Caco-2 (cell line): ENCODE measurements at regions not wholly inside any gene's neighbourhood (a gene's known extent, or its start where the extent isn't known, plus 50 kb on each side); places are given as distances from the start of the nearest gene placed in this dataset.

Source experiments
- BruUV-seq: library from RNA; stranded (reverse); fragments of 400-500 nt; replicated peaks from 2 replicates; lab custom pipeline; 2021; lab: Mats Ljungman, UMichigan
- CTCF ChIA-PET: fragments of 300-600 bp; sonication (Branson Sonifier 250); formaldehyde crosslinking; loops from one replicate; lab custom pipeline; 2022; ENCODE audit warnings: antibody characterized with exemption; lab: Charles Lee
- POLR2A ChIA-PET: fragments of 300-600 bp; sonication (Branson Sonifier 250); formaldehyde crosslinking; loops from one replicate; lab custom pipeline; 2022; ENCODE audit warnings: antibody characterized with exemption; lab: Charles Lee
- DNase-seq, 2 experiments: peaks; one replicate each; pipeline versions ENCODE4 v3.0.0 to v3.0.0-alpha.2; 2020 to 2022
- H3K27me3 ChIP-seq: replicated peaks from 2 replicates; pipeline ENCODE4 v1.6.0; 2011; ENCODE audit warnings: low read length; ENCODE audit not compliant: control insufficient read depth, insufficient read depth
- H3K36me3 ChIP-seq: 2 replicates; pipeline ENCODE4 v1.5.1; 2011; ENCODE audit warnings: low read length; ENCODE audit not compliant: control insufficient read depth, insufficient read depth
- H3K4me1 ChIP-seq: fragments of 250-450 bp; sonication (Bioruptor Pico); 2 replicates; pipeline ENCODE4 v1.5.1; 2020; ENCODE audit warnings: mild to moderate bottlenecking
- H3K4me3 ChIP-seq: 2 replicates; pipeline ENCODE4 v1.5.1; 2011; ENCODE audit warnings: low read depth, mild to moderate bottlenecking, control low read depth, low read length
- H3K9me3 ChIP-seq: fragments of 250-450 bp; sonication (Bioruptor Pico); 2 replicates; pipeline ENCODE4 v1.5.1; 2020; ENCODE audit warnings: mild to moderate bottlenecking, moderate library complexity
- H3K27ac Mint-ChIP-seq: one replicate; pipeline ENCODE4 v1.8.0; 2022; ENCODE audit warnings: mixed read lengths; ENCODE audit not compliant: unreplicated experiment
- H3K27me3 Mint-ChIP-seq: one replicate; pipeline ENCODE4 v1.8.0; 2022; ENCODE audit warnings: mixed read lengths; ENCODE audit not compliant: insufficient read depth, unreplicated experiment
- H3K36me3 Mint-ChIP-seq: one replicate; pipeline ENCODE4 v1.8.0; 2022; ENCODE audit warnings: mild to moderate bottlenecking, mixed read lengths; ENCODE audit not compliant: insufficient read depth, unreplicated experiment
- H3K4me1 Mint-ChIP-seq: one replicate; pipeline ENCODE4 v1.8.0; 2022; ENCODE audit warnings: low read depth, mixed read lengths; ENCODE audit not compliant: unreplicated experiment
- H3K4me3 Mint-ChIP-seq: one replicate; pipeline ENCODE4 v1.8.0; 2022; ENCODE audit warnings: mild to moderate bottlenecking, moderate library complexity, mixed read lengths; ENCODE audit not compliant: unreplicated experiment
- H3K9me3 Mint-ChIP-seq: one replicate; pipeline ENCODE4 v1.8.0; 2022; ENCODE audit warnings: mixed read lengths; ENCODE audit not compliant: unreplicated experiment
- intact Hi-C: fragments of 100-400 bp; cut with micrococcal nuclease; formaldehyde crosslinking; loops from one replicate; pipeline ENCODE4 v1.10.0; 2022; ENCODE audit not compliant: unreplicated experiment
- TF ChIP-seq, protein P1 (sequence below), 2 experiments: fragments of 200-600 bp in 1 of 2; IDR thresholded peaks; 1 replicate in 1 of 2; 2 replicates in 1 of 2; pipeline versions ENCODE4 v1.5.1 to v1.8.0; 2011 to 2022; ENCODE audit warnings: antibody characterized with exemption in 1 of 2, control low read depth in 1 of 2, inconsistent platforms in 1 of 2, low read depth in 1 of 2, low read length in 1 of 2, mild to moderate bottlenecking in 1 of 2, moderate library complexity in 1 of 2; ENCODE audit not compliant: insufficient read depth in 1 of 2, severe bottlenecking in 1 of 2, unreplicated experiment in 1 of 2

DNA sequence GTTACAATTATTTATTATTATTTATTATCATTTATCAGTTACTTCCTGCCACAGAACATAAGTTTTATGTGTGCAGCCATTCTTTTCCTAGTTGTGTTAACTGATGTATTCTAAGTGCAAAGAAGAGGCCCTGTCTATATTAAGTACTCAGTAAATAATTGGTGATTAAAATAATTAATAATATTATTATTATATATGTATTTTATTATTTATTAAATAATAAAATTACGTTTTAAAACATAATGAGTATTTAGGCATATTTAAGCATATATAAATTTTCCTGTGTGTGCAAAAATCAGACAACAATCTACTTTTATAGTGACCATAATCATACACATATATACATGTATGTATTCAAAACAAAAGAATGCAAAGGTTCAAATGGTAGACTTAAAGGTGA is 1871.6 kb upstream of the IGFBP7 start:
- no TSS peak for BruUV-seq
- ChIA-PET POLR2A (no interaction called here), CTCF (no interaction called here)
- no peaks in the 10 kb centered on the region for H3K4me1 ChIP-seq
- no peaks in the 10 kb centered on the region for H3K9me3 Mint-ChIP-seq
- no peak for DNase-seq
- TF ChIP-seq, protein P1, sequence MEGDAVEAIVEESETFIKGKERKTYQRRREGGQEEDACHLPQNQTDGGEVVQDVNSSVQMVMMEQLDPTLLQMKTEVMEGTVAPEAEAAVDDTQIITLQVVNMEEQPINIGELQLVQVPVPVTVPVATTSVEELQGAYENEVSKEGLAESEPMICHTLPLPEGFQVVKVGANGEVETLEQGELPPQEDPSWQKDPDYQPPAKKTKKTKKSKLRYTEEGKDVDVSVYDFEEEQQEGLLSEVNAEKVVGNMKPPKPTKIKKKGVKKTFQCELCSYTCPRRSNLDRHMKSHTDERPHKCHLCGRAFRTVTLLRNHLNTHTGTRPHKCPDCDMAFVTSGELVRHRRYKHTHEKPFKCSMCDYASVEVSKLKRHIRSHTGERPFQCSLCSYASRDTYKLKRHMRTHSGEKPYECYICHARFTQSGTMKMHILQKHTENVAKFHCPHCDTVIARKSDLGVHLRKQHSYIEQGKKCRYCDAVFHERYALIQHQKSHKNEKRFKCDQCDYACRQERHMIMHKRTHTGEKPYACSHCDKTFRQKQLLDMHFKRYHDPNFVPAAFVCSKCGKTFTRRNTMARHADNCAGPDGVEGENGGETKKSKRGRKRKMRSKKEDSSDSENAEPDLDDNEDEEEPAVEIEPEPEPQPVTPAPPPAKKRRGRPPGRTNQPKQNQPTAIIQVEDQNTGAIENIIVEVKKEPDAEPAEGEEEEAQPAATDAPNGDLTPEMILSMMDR (IDR thresholded peaks at IDR 0.05; ENCODE audit: insufficient read depth in 1 of 2, low read depth in 1 of 2, low read length in 1 of 2, severe bottlenecking in 1 of 2, unreplicated experiment in 1 of 2): no peak
- H3K36me3 ChIP-seq: no peaks in the 10 kb centered on the region
- no peak overlapping the region for H3K27ac Mint-ChIP-seq
- no peak overlapping the region for H3K4me3 Mint-ChIP-seq
- no peaks in the 10 kb centered on the region for H3K27me3 Mint-ChIP-seq
- H3K27me3 ChIP-seq: no peaks in the 10 kb centered on the region
- no peaks in the 10 kb centered on the region for H3K9me3 ChIP-seq
- no peaks in the 10 kb centered on the region for H3K4me1 Mint-ChIP-seq
- H3K36me3 Mint-ChIP-seq: no peaks in the 10 kb centered on the region
- intact Hi-C loops: no loop called here
- no peak overlapping the region for H3K4me3 ChIP-seq

DNA sequence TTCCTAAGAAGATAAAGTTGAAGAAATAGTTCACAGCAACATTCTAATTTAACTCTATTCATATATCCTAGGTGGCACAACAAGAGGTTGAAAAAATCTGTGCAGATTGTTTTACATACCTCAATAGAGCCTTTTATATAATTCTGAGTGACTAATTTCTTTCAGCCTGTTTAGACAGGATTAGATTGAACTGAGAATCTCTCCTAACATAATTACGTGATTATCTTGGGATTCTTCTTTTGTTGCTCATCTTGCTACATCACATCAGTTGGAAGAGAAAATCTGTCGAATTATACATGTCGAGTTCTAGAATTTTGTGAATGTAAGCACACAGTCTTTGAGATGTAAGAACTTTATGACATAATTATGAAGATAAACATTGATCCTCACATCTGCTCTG is 1873.7 kb upstream of the IGFBP7 start:
- no peaks in the 10 kb centered on the region for H3K4me1 ChIP-seq
- no peak for DNase-seq
- H3K27me3 ChIP-seq: no peaks in the 10 kb centered on the region
- intact Hi-C loops: no loop called here
- Mint-ChIP-seq H3K4me1 (no peaks in the 10 kb centered on the region), H3K36me3 (no peaks in the 10 kb centered on the region), H3K4me3 (no peak overlapping the region), H3K9me3 (no peaks in the 10 kb centered on the region), H3K27me3 (no peaks in the 10 kb centered on the region), H3K27ac (no peak overlapping the region)
- no peaks in the 10 kb centered on the region for H3K36me3 ChIP-seq
- ChIA-PET POLR2A (no interaction called here), CTCF (no interaction called here)
- H3K4me3 ChIP-seq: no peak overlapping the region
- H3K9me3 ChIP-seq: no peaks in the 10 kb centered on the region
- TF ChIP-seq, protein P1 (IDR thresholded peaks at IDR 0.05; ENCODE audit: insufficient read depth in 1 of 2, low read depth in 1 of 2, low read length in 1 of 2, severe bottlenecking in 1 of 2, unreplicated experiment in 1 of 2): no peak
- BruUV-seq: no TSS peak

DNA sequence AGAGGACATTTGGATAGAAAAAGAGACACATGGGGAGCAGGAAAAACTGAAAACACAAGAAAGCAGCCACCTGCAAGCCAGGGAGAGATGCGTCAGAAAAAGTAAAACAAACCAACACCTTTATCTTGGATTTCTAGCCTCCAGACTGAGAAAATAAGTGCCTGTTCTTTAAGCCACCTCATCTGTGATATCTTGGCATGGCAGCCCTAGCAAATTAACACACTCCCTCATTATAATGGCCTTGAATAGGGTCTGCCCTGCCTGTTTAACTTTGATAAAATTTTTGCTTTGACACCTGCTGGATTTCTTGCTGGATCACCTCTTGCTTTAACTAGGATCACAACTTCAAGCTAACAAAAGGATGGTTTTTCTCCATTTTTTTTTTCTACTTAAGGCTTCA is 1892.0 kb upstream of the IGFBP7 start:
- no peaks in the 10 kb centered on the region for H3K9me3 ChIP-seq
- H3K4me1 ChIP-seq: no peaks in the 10 kb centered on the region
- H3K4me3 ChIP-seq: no peak overlapping the region
- POLR2A ChIA-PET: no interaction called here
- no TSS peak for BruUV-seq
- intact Hi-C loops: no loop called here
- Mint-ChIP-seq H3K4me3 (no peak overlapping the region), H3K4me1 (no peaks in the 10 kb centered on the region), H3K36me3 (no peaks in the 10 kb centered on the region), H3K27me3 (no peaks in the 10 kb centered on the region), H3K9me3 (no peaks in the 10 kb centered on the region), H3K27ac (no peak overlapping the region)
- H3K36me3 ChIP-seq: no peaks in the 10 kb centered on the region
- no peak for DNase-seq
- H3K27me3 ChIP-seq: no peaks in the 10 kb centered on the region
- CTCF ChIA-PET: no interaction called here
- TF ChIP-seq, protein P1 (IDR thresholded peaks at IDR 0.05; ENCODE audit: insufficient read depth in 1 of 2, low read depth in 1 of 2, low read length in 1 of 2, severe bottlenecking in 1 of 2, unreplicated experiment in 1 of 2): no peak
